ENCODE measurements at regions not wholly inside any gene's neighbourhood (a gene's known extent, or its start where the extent isn't known, plus 50 kb on each side); places are given as distances from the start of the nearest gene placed in this dataset.
A peak's percentile ranks its signal among the peaks of the same experiment; 100 is the strongest.

- H3K4me1 ChIP-seq = peaks cover 6% of the 10 kb centered on the region in 2 donors
- 33 to 42% methylated on average over 6 of the region's 6 CpGs for WGBS, 2 donors
- H3K9me3 ChIP-seq = no peaks in the 10 kb centered on the region
- H3K4me3 ChIP-seq (replicated peaks in 1 of 3) = no peak overlapping the region
- H3K27me3 ChIP-seq = no peaks in the 10 kb centered on the region
- no peak overlapping the region for H3K27ac ChIP-seq
- intact Hi-C loops (cut with DNase I) = no loop called here
- DNase-seq = no peak
- H3K36me3 ChIP-seq = no peaks in the 10 kb centered on the region
- TF ChIP-seq POLR2A (IDR thresholded peaks at IDR 0.05) (no peak), CTCF (IDR thresholded peaks at IDR 0.05) (no peak)
Observed at GRCh38 chr13:106772006-106772601, 204.2 kb upstream of the ARGLU1 start.

- Histone ChIP-seq H3K36me3 (no peaks in the 10 kb centered on the region), H3K27ac (no peak overlapping the region), H3K9me3 (no peaks in the 10 kb centered on the region), H3K4me3 (replicated peaks in 1 of 3) (no peak overlapping the region), H3K4me1 (peaks cover 6% of the 10 kb centered on the region in 2 donors), H3K27me3 (no peaks in the 10 kb centered on the region)
- TF ChIP-seq POLR2A (IDR thresholded peaks at IDR 0.05) (no peak), CTCF (IDR thresholded peaks at IDR 0.05) (no peak)
- intact Hi-C loops (cut with DNase I) = no loop called here
- peak; percentile 28 to 64 for DNase-seq
- 32 to 56% methylated on average over 3 of the region's 3 CpGs for WGBS, 2 donors
Observed at GRCh38 chr13:106768991-106769390, 201.1 kb upstream of the ARGLU1 start.

GRCh38 chr13:106762708-106763107 lies 194.8 kb upstream of the ARGLU1 start:
- Histone ChIP-seq H3K36me3 (no peaks in the 10 kb centered on the region), H3K4me1 (no peaks in the 10 kb centered on the region), H3K27me3 (no peaks in the 10 kb centered on the region), H3K4me3 (replicated peaks in 1 of 3) (no peak overlapping the region), H3K27ac (no peak overlapping the region), H3K9me3 (no peaks in the 10 kb centered on the region)
- DNase-seq = no peak
- TF ChIP-seq CTCF (IDR thresholded peaks at IDR 0.05) = no peak
- TF ChIP-seq POLR2A (IDR thresholded peaks at IDR 0.05) = no peak
- WGBS, 2 donors = 47 to 90% methylated on average over 3 of the region's 3 CpGs
- intact Hi-C loops (cut with DNase I) = no loop called here

GRCh38 chr13:106756446-106756845 lies 188.5 kb upstream of the ARGLU1 start:
- Histone ChIP-seq H3K27ac (no peak overlapping the region), H3K36me3 (no peaks in the 10 kb centered on the region), H3K4me3 (replicated peaks in 1 of 3) (no peak overlapping the region), H3K4me1 (peaks cover 4 to 14% of the 10 kb centered on the region in 2 donors), H3K9me3 (no peaks in the 10 kb centered on the region), H3K27me3 (no peaks in the 10 kb centered on the region)
- TF ChIP-seq CTCF (IDR thresholded peaks at IDR 0.05) = no peak
- no peak for TF ChIP-seq POLR2A (IDR thresholded peaks at IDR 0.05)
- intact Hi-C loops (cut with DNase I) = no loop called here
- 67 to 71% methylated on average over 8 of the region's 8 CpGs for WGBS, 2 donors
- DNase-seq = no peak

GRCh38 chr13:106755542-106755941 lies 187.6 kb upstream of the ARGLU1 start:
- peaks cover 4 to 14% of the 10 kb centered on the region in 2 donors for H3K4me1 ChIP-seq
- H3K27ac ChIP-seq = no peak overlapping the region
- H3K27me3 ChIP-seq = no peaks in the 10 kb centered on the region
- no peaks in the 10 kb centered on the region for H3K36me3 ChIP-seq
- H3K9me3 ChIP-seq = no peaks in the 10 kb centered on the region
- 62 to 73% methylated on average over 9 of the region's 9 CpGs for WGBS, 2 donors
- intact Hi-C loops (cut with DNase I) = no loop called here
- TF ChIP-seq POLR2A (IDR thresholded peaks at IDR 0.05) (no peak), CTCF (IDR thresholded peaks at IDR 0.05) (no peak)
- no peak overlapping the region for H3K4me3 ChIP-seq (replicated peaks in 1 of 3)
- DNase-seq = no peak

Measured in thyroid gland (tissue), 4 donors.